Gastrocnemius medialis (tissue), 4 donors: ENCODE measurements at regions not wholly inside any gene's neighbourhood (a gene's known extent, or its start where the extent isn't known, plus 50 kb on each side); places are given as distances from the start of the nearest gene placed in this dataset.

Source experiments
- ATAC-seq, 2 donors: fragments of 150-250 bp; one replicate each; pipeline ENCODE4 v1.9.1; 2016
- DNase-seq, 2 donors: peaks; one replicate each; pipeline ENCODE4 v3.0.0-alpha.2; 2019
- H3K27ac ChIP-seq, 4 donors: fragments of 200-600 bp; sonication (generic); 1 replicate in 1 of 4; 2 replicates in 3 of 4; pipeline ENCODE4 v1.5.1; 2016 to 2018; ENCODE audit warnings: mild to moderate bottlenecking in 2 of 4, moderate library complexity in 1 of 4
- H3K27me3 ChIP-seq, 3 donors: fragments of 200-600 bp; sonication (generic) in 2 of 3; 1 replicate in 1 of 3; 2 replicates in 2 of 3; pipeline versions ENCODE4 v1.5.1 to v1.6.0; 2016 to 2019; ENCODE audit warnings: mild to moderate bottlenecking in 1 of 3, moderate library complexity in 1 of 3
- H3K36me3 ChIP-seq, 2 donors: fragments of 200-600 bp; sonication (generic) in 1 of 2; one replicate each; pipeline ENCODE4 v1.5.1; 2017 to 2018
- H3K4me1 ChIP-seq, 2 donors: fragments of 200-600 bp; sonication (generic) in 1 of 2; one replicate each; pipeline ENCODE4 v1.5.1; 2016 to 2017; ENCODE audit warnings: mild to moderate bottlenecking in 2 of 2
- H3K4me3 ChIP-seq, 4 donors: fragments of 200-600 bp; sonication (generic) in 3 of 4; 1 replicate in 1 of 4; 2 replicates in 3 of 4; pipeline ENCODE4 v1.5.1; 2016 to 2019; ENCODE audit warnings: mild to moderate bottlenecking in 2 of 4
- H3K9me3 ChIP-seq, 3 donors: fragments of 200-600 bp; sonication (generic) in 2 of 3; 1 replicate in 1 of 3; 2 replicates in 2 of 3; pipeline ENCODE4 v1.5.1; 2016 to 2019
- CTCF ChIP-seq, 5 experiments: fragments of 450-650 bp in 3 of 5; fragments of 200-600 bp in 2 of 5; sonication (generic) in 2 of 5; IDR thresholded peaks in 4 of 5; conservative IDR thresholded peaks in 1 of 5; 1 replicate in 4 of 5; 2 replicates in 1 of 5; pipeline ENCODE4 v1.5.1; 2016 to 2019; ENCODE audit warnings: antibody characterized with exemption in 5 of 5, mild to moderate bottlenecking in 3 of 5, moderate library complexity in 3 of 5
- POLR2A ChIP-seq, 2 donors: fragments of 450-650 bp; IDR thresholded peaks; one replicate each; pipeline ENCODE4 v1.6.1; 2017; ENCODE audit warnings: antibody characterized with exemption in 2 of 2, mild to moderate bottlenecking in 2 of 2, moderate library complexity in 2 of 2
- in situ Hi-C, 4 donors: fragments of 200-750 bp; cut with MboI; loops; one replicate each; pipeline versions ENCODE4 v1.15.0 to v1.8.0; 2017; ENCODE audit warnings: low sequenced_read_pairs in 4 of 4
- intact Hi-C: fragments of 100-400 bp; cut with DNase I; formaldehyde crosslinking; loops from one replicate; pipeline ENCODE4 v1.15.1; 2023; ENCODE audit warnings: low total_unique reads

GRCh38 chr21:18168108-18168507 lies 76.5 kb upstream of the CHODL start:
- Histone ChIP-seq H3K27me3 (no peaks in the 10 kb centered on the region), H3K4me3 (no peak overlapping the region), H3K4me1 (no peaks in the 10 kb centered on the region), H3K36me3 (no peaks in the 10 kb centered on the region), H3K27ac (no peak overlapping the region), H3K9me3 (no peaks in the 10 kb centered on the region)
- ATAC-seq (no peak), DNase-seq (no peak)
- intact Hi-C loops, result no loop called here
- in situ Hi-C loops, result no loop called here
- no peak for TF ChIP-seq POLR2A (IDR thresholded peaks at IDR 0.05)
- no peak for TF ChIP-seq CTCF (IDR thresholded peaks at IDR 0.05 in 4 of 5, conservative IDR thresholded peaks at IDR 0.05 in 1 of 5)

- DNase-seq, result no peak
- TF ChIP-seq POLR2A (IDR thresholded peaks at IDR 0.05), result no peak
- no peak for TF ChIP-seq CTCF (IDR thresholded peaks at IDR 0.05 in 4 of 5, conservative IDR thresholded peaks at IDR 0.05 in 1 of 5)
- intact Hi-C loops, result no loop called here
- Histone ChIP-seq H3K27ac (no peak overlapping the region), H3K4me1 (no peaks in the 10 kb centered on the region), H3K36me3 (no peaks in the 10 kb centered on the region), H3K9me3 (no peaks in the 10 kb centered on the region), H3K4me3 (no peak overlapping the region), H3K27me3 (no peaks in the 10 kb centered on the region)
- ATAC-seq, result no peak
- in situ Hi-C loops, result no loop called here
Measured at GRCh38 chr21:18164933-18165332, 79.7 kb upstream of the CHODL start.

- H3K36me3 ChIP-seq, result no peaks in the 10 kb centered on the region
- intact Hi-C loops, result no loop called here
- H3K4me1 ChIP-seq, result no peaks in the 10 kb centered on the region
- no peak for DNase-seq
- H3K27ac ChIP-seq, result no peak overlapping the region
- no peak overlapping the region for H3K4me3 ChIP-seq
- in situ Hi-C loops, result no loop called here
- no peaks in the 10 kb centered on the region for H3K27me3 ChIP-seq
- ATAC-seq, result no peak
- H3K9me3 ChIP-seq, result no peaks in the 10 kb centered on the region
- no peak for TF ChIP-seq POLR2A (IDR thresholded peaks at IDR 0.05)
- TF ChIP-seq CTCF (IDR thresholded peaks at IDR 0.05 in 4 of 5, conservative IDR thresholded peaks at IDR 0.05 in 1 of 5), result no peak
Measured at GRCh38 chr21:18164483-18164882, 80.2 kb upstream of the CHODL start.

- in situ Hi-C loops (no loop called here), intact Hi-C loops (no loop called here)
- no peak for ATAC-seq
- Histone ChIP-seq H3K27ac (no peak overlapping the region), H3K27me3 (no peaks in the 10 kb centered on the region), H3K9me3 (no peaks in the 10 kb centered on the region), H3K4me3 (no peak overlapping the region), H3K36me3 (no peaks in the 10 kb centered on the region), H3K4me1 (no peaks in the 10 kb centered on the region)
- no peak for DNase-seq
- TF ChIP-seq CTCF (IDR thresholded peaks at IDR 0.05 in 4 of 5, conservative IDR thresholded peaks at IDR 0.05 in 1 of 5) (no peak), POLR2A (IDR thresholded peaks at IDR 0.05) (no peak)
Measured at GRCh38 chr21:18163956-18164355, 80.7 kb upstream of the CHODL start.

GRCh38 chr21:18161841-18162240 lies 82.8 kb upstream of the CHODL start:
- DNase-seq, result no peak
- H3K4me3 ChIP-seq, result no peak overlapping the region
- no peaks in the 10 kb centered on the region for H3K4me1 ChIP-seq
- no peaks in the 10 kb centered on the region for H3K27me3 ChIP-seq
- no peak for TF ChIP-seq POLR2A (IDR thresholded peaks at IDR 0.05)
- TF ChIP-seq CTCF (IDR thresholded peaks at IDR 0.05 in 4 of 5, conservative IDR thresholded peaks at IDR 0.05 in 1 of 5), result no peak
- no peak overlapping the region for H3K27ac ChIP-seq
- no peaks in the 10 kb centered on the region for H3K36me3 ChIP-seq
- intact Hi-C loops, result no loop called here
- H3K9me3 ChIP-seq, result no peaks in the 10 kb centered on the region
- in situ Hi-C loops, result no loop called here
- ATAC-seq, result no peak
